ENCODE measurements at regions not wholly inside any gene's neighbourhood (a gene's known extent, or its start where the extent isn't known, plus 50 kb on each side); places are given as distances from the start of the nearest gene placed in this dataset.

GRCh38 chr11:128196235-128196634 is 391.1 kb downstream of the ETS1 start:
- DNase-seq: no peak

DNA sequence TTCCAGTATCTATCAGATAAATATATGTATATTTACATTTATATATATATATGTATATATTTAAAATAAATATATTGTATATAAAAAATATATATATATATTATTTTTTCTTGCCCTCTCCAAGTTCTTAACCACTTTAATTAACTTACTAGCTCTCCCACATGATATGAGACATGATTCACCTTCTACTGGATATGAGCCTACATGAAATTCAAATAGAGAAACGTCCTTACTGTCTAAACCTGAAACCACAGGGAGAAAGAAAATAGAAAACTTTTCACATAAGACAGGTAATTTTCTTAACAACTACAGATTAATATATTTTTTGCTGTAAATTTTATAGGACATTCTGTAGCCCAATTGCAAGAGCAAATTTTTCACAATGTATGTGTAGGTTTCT is 391.6 kb downstream of the ETS1 start:
- DNase-seq: no peak

GRCh38 chr11:128195057-128195751 is 392.2 kb downstream of the ETS1 start:
- no peak for DNase-seq

DNA sequence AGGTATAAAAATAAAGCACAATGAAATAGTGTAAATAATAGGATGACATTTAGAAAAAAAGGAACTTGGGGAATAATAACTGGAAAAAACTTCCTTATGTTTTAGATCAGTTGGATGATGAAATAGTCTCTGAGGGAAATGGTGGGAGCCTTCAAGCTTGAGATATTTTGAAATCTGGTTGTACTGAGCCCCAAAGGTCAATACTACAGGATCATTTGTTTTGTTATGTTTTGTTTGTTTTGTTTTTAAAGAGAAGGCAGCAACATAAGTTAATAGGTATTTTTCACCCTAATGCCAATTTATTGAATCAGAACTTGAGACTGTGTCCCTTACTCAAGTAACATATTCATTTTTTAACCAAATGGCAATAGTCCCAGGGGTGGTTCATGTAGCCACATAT is 393.1 kb downstream of the ETS1 start:
- no peak for DNase-seq

DNA sequence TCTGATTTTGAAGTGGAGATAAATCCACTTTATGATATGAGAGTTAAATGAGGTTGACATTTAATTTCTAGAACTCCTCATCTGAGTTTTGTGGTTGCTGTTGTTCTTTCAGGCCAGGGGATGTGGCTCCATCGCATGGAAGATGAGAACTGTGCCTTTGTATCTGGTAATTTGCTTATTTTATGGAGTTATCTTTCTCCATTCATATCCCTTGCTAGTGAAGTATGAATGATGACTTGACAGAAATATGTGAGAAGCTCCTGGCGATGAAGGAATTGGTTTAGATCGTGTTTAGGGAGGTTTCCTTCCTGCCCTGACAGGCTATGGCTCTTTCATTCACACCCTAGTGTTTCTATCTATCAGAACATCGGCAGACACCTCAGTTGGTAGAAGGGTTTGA is 393.7 kb downstream of the ETS1 start:
- DNase-seq: no peak

DNA sequence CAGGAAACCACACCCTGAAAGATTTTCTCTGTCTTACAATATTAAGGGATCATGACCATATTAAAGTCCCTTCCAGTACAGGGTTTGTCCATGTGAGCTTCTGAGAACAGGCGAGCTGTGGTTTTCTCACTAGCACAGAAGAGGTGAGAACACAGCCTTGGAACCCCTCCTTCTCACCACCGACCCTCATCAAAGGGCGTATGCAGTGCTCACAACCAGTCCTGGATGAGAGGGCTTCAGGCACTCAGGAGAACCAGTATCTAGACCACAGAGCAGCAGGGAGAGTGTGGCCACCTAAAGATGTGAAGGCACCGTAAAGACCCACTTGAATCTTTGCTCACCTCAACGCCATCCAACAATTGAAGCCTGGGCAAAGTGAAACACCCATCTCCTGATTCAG is 397.0 kb downstream of the ETS1 start:
- DNase-seq: no peak

- no peak for DNase-seq
These were observed 397.5 kb downstream of the ETS1 start for GRCh38 chr11:128189823-128190222.

- DNase-seq: no peak
These were observed 398.9 kb downstream of the ETS1 start for GRCh38 chr11:128188346-128189004.

DNA sequence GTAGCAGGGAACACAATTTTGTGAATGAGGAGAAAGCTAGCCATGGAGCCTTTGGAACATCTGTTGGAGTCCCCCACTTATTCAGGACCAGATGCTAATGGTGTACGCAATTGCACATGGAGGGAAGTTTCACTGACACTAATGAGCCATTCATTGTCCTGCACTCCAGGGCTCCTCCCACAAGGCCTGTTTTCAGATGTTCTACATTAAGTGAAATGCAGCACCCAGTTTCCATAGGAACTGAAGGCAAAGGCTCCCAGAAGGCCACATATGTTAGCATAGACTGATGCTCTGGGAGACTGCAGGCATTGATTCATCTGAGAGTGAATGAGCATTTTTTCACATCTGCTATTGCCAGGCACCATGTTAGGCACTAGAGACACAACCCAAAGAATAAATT is 399.5 kb downstream of the ETS1 start:
- DNase-seq: no peak

- DNase-seq: no peak
These were observed 400.0 kb downstream of the ETS1 start for GRCh38 chr11:128187377-128187776.

GRCh38 chr11:128184981-128185380 is 402.4 kb downstream of the ETS1 start:
- DNase-seq: no peak

- DNase-seq: no peak
These were observed 404.5 kb downstream of the ETS1 start for GRCh38 chr11:128182844-128183243.

- DNase-seq: no peak
These were observed 405.4 kb downstream of the ETS1 start for GRCh38 chr11:128181984-128182383.

DNA sequence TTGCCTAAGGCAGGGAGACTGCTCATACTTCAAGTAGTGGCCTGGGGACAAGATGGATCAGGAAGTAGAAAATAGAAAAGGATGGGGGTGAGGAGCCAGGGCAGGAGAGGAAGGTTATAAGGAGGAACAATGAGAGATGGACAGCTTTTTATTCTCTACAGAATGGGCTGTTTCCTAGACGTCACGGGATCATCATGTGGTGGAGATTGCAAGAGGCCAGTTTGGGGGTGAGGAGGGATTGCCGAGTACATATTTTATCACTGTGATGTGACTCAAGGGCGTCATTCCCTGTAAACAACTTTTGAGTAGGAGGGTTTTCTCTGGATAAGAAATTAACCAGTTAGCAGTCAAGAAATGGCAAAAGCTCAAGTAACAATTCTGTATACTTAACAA is 406.3 kb downstream of the ETS1 start:
- no peak for DNase-seq

DNA sequence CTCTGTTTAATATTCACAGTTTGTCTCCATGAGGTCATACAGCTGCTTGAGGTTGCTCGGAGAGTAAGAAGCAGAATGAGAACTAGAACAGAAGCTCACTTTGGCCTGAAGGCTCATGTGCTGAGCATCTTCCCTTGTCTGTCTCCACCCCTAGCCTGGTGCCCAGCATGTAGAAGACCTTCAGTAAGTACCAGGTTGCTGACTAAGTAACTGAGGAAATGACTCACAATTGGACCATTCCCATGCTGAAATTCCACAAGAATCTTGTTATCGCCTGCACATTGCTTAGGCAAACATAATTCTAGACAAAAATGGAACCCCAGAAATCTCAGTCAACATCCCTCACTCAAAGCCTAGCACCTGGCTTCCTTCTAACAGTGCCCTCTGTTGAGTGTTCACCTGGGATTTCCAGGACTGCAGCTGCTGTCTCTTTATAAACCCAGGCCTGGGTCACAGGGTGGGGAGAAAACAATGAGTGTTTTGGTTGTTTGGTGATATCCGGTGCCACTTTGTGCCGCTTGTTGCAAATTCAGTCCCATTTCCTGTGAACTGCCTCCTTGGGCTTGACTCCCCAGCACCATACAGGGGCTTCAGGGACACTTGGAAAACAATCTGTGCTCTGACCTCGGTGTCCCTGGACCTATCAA is 406.8 kb downstream of the ETS1 start:
- no peak for DNase-seq

GRCh38 chr11:128179512-128179911 is 407.8 kb downstream of the ETS1 start:
- DNase-seq: no peak

DNA sequence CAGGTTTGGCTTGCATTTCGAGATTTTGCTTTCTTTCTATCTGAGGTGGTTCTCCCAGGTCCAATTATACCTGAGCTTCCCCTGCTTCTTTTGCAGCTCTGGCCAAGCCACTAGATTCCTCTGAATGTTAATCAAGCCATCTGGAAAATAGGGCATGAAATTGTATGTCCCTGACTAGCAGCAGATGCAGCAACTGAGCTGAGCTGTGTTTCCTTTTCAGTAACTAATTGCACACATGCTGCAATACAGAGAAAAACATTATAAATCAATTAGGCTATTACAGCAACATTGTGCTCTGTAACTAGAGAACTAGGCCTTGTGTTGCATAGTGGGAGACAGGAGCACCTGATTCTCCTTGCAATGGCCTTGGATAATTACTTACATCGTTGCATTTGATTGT is 408.3 kb downstream of the ETS1 start:
- no peak for DNase-seq

DNA sequence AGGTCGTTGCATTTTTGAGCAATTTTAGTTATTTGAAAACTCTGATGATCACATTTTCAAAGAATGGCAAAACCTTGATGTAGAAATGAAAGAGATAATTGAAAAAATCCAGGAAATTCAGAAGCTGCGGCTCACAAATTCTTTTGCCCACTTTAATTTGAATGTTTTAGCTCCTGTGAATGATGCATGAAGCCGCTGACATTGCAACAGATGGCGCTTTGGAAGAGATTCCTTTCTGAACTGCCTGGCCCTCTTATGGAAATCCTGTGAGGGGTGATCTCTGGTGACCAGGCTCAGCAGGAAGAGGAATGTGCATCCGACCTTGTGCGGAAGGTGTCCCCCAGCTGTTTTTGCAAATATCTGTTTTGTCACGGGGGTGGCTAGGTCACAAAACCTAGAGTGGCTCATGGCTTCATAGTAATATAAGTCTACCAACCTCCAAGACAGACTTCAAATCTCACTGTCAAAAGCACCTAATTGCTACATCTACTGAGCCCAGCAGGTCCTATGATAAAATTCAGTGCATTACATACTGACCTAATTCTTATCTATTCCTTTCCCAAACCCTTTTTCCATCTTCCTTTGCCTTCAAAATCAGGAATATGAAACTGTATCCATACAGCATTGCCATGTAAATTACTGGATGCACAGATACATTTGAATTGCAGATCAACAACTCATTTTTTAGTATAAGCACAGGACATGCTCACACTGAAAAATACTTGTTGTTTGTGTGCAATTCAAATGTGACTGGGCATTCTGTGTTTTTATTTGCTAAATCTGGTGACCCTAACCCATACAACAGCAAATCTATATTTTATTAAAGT is 412.7 kb downstream of the ETS1 start:
- DNase-seq: no peak

DNA sequence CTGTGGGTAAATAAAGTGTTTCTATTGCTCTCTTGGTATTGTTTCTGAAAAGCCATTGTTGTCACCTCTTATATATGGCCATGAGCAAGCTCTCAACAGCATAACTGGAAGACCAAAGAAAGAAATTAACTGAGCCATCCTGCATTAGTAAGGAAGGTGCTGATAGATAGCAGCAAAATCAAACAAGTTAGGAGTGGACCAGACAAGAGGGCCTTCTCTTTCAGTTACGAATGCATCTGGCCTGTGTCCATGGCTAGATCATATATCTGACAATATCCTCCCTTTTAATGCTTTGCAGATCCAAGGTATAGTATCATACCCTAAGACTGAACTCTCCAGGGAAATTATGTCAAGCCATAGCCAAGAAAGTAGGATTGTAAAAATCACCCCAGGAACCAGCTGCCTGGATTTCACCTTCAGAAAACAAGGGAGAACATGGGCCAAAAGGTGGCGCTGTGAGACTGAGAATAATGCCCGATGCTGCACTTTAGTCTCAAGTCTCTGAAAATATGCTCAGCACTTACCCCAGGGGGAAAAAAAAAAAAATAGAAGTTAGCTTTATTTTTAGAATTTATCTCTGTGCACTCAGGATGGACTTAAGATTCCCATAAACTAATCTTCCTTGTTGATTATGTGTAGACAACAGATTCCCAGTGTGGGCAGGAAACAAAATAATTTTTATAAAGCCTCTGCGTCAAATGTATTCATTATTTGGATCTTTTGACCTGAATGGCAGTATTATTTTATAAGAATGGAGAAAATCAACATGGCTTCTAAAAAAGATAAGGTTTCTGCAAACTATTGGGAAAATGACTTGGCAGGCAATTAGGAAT is 415.1 kb downstream of the ETS1 start:
- DNase-seq: peak in 53 of 58 donors; percentile 7 to 86 (median 35)

GRCh38 chr11:128171506-128171905 is 415.9 kb downstream of the ETS1 start:
- DNase-seq: no peak

DNA sequence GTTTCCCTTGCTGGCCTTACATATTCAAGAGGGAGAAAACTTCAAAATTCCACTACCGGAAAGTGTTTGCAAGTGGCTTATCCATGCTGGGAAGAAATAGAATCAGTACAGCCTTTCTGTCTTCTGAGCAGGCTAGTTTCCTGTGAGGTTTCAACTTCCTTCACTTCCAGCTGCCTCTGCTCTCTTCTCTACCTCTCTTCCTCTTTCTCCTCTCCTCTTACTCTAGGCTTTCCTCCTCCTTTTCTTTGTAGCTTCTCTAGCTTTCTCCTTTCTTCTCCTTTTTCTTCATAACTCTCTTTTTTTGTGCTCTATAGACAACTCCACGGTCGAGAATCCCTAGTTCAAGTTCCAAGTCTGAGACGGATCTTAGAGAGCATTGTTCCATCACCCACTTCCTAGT is 421.8 kb downstream of the ETS1 start:
- no peak for DNase-seq
